Stimulated activated CD4-positive, alpha-beta T cell treated with anti-CD3 and anti-CD28 coated beads, Interleukin-12 subunit alpha, Interleukin-12 subunit beta, amount 100 ng/mL, for 48 hours (primary cell): ENCODE measurements at regions not wholly inside any gene's neighbourhood (a gene's known extent, or its start where the extent isn't known, plus 50 kb on each side); places are given as distances from the start of the nearest gene placed in this dataset.
"Not testable (repeated sequence)": the region's sequence is repeated elsewhere in the genome, so short reads cannot be mapped to it uniquely, and the experiment has no call there.

Experiments
- DNase-seq, 3 donors: peaks; one replicate each; pipeline ENCODE4 v3.0.0-alpha.2; 2020; ENCODE audit warnings: low read depth in 2 of 3, low spot score in 1 of 3

- DNase-seq: no peak
Observed at GRCh38 chr4:180292339-180292738, 1950.9 kb upstream of the TENM3 start.

GRCh38 chr4:180296036-180296599, 1947.1 kb upstream of the TENM3 start:
- DNase-seq: no peak

- no peak for DNase-seq
Observed at GRCh38 chr4:180304321-180304720, 1938.9 kb upstream of the TENM3 start.

- no peak for DNase-seq
Observed at GRCh38 chr4:180310616-180311015, 1932.6 kb upstream of the TENM3 start.

GRCh38 chr4:180314972-180315371, 1928.2 kb upstream of the TENM3 start:
- no peak for DNase-seq

- no peak for DNase-seq
Observed at GRCh38 chr4:180330521-180330920, 1912.7 kb upstream of the TENM3 start.

- no peak for DNase-seq
Observed at GRCh38 chr4:180333162-180333561, 1910.0 kb upstream of the TENM3 start.

- no peak for DNase-seq
Observed at GRCh38 chr4:180335566-180335965, 1907.6 kb upstream of the TENM3 start.

- DNase-seq: no peak
Observed at GRCh38 chr4:180336494-180337090, 1906.6 kb upstream of the TENM3 start.

GRCh38 chr4:180341926-180342325, 1901.3 kb upstream of the TENM3 start:
- DNase-seq: no peak

GRCh38 chr4:180350901-180351300, 1892.3 kb upstream of the TENM3 start:
- DNase-seq: no peak

GRCh38 chr4:180356766-180357165, 1886.4 kb upstream of the TENM3 start:
- no peak for DNase-seq

GRCh38 chr4:180360113-180360512, 1883.1 kb upstream of the TENM3 start:
- not testable (repeated sequence) for DNase-seq

GRCh38 chr4:180363815-180364214, 1879.4 kb upstream of the TENM3 start:
- no peak for DNase-seq

- no peak for DNase-seq
Observed at GRCh38 chr4:180372691-180373090, 1870.5 kb upstream of the TENM3 start.

GRCh38 chr4:180377741-180378140, 1865.5 kb upstream of the TENM3 start:
- DNase-seq: no peak

GRCh38 chr4:180380733-180381132, 1862.5 kb upstream of the TENM3 start:
- no peak for DNase-seq

GRCh38 chr4:180391613-180392012, 1851.6 kb upstream of the TENM3 start:
- no peak for DNase-seq

GRCh38 chr4:180394312-180394711, 1848.9 kb upstream of the TENM3 start:
- no peak for DNase-seq

- DNase-seq: no peak
Observed at GRCh38 chr4:180394730-180395129, 1848.5 kb upstream of the TENM3 start.

- no peak for DNase-seq
Observed at GRCh38 chr4:180398564-180398963, 1844.6 kb upstream of the TENM3 start.

GRCh38 chr4:180407275-180407885, 1835.8 kb upstream of the TENM3 start:
- DNase-seq: no peak
